ENCODE measurements at regions not wholly inside any gene's neighbourhood (a gene's known extent, or its start where the extent isn't known, plus 50 kb on each side); places are given as distances from the start of the nearest gene placed in this dataset.

GRCh38 chr5:87784879-87785495, 372.3 kb upstream of the CCNH start:
- TF ChIP-seq CTCF (IDR thresholded peaks at IDR 0.05; ENCODE audit: borderline replicate concordance, control extremely low read depth, extremely low read depth, insufficient read depth, missing control alignments) = no peak
- no peak for DNase-seq (ENCODE audit: low spot score)
- in situ Hi-C loops (cut with MboI; ENCODE audit: low sequenced_read_pairs, unreplicated experiment) = loop anchor here (10.0 kb wide), 1 partner anchor 900 kb away; no protein-coding TSS in a partner anchor

DNA sequence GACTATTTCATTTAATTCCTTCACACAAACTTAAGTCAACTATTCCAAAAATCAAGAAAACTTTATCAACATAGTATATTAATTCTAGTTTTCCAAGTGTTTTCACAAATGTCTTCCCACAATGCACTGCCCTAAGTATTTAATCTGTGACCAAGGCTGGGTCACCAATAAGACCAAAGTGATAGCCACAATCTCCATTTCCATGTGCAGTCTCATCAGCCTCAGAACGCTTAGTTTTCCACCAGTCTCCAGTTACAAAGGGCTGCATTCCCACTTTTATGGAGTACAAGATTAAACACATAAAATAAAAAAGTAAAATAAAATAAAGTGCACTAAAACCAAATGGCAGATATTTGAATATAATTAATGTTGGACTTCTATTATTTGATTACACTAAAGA, 371.6 kb upstream of the CCNH start:
- in situ Hi-C loops (cut with MboI; ENCODE audit: low sequenced_read_pairs, unreplicated experiment) = loop anchor here (10.0 kb wide), 1 partner anchor 900 kb away; no protein-coding TSS in a partner anchor
- no peak for TF ChIP-seq CTCF (IDR thresholded peaks at IDR 0.05; ENCODE audit: borderline replicate concordance, control extremely low read depth, extremely low read depth, insufficient read depth, missing control alignments)
- DNase-seq (ENCODE audit: low spot score) = no peak

DNA sequence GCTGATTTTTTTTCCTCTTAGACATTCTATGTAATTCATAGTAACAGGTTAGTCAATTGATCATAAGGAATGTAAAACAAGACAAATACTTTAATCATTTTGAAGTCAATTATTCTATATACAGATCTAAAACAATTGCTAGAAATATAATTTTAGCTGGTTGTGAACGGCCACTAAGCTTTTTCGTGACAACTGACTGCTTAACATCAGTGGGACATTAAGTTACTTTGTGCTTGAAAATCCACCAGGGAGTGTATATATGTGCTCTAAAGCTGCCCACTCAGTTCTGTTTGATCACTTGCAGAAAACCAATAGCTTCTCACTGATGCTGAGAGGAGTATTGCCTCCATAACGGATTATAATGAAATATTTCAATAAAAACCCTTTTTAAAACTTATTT, 370.2 kb upstream of the CCNH start:
- in situ Hi-C loops (cut with MboI; ENCODE audit: low sequenced_read_pairs, unreplicated experiment) = loop anchor here (10.0 kb wide), 1 partner anchor 902 kb away; no protein-coding TSS in a partner anchor
- no peak for DNase-seq (ENCODE audit: low spot score)
- TF ChIP-seq CTCF (IDR thresholded peaks at IDR 0.05; ENCODE audit: borderline replicate concordance, control extremely low read depth, extremely low read depth, insufficient read depth, missing control alignments) = no peak

DNA sequence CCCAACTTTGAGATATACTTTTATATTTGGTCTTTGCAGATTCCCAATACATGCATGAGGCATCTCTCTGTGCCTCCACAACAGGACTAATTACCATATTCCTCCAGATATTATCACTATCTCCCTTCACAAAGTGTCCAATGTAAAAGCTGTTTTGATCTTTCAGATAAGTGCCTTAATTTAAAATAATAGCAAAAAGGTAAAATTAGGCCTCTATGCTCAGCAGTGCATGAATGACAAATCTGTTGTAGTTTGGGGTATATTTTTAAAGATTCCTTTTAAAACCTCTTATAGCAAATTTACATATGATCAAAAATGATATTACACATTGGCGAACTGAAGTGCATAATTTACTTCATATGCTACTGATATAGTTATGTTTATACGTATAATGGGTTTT, 369.2 kb upstream of the CCNH start:
- no peak for TF ChIP-seq CTCF (IDR thresholded peaks at IDR 0.05; ENCODE audit: borderline replicate concordance, control extremely low read depth, extremely low read depth, insufficient read depth, missing control alignments)
- in situ Hi-C loops (cut with MboI; ENCODE audit: low sequenced_read_pairs, unreplicated experiment) = loop anchor here (10.0 kb wide), 1 partner anchor 903 kb away; no protein-coding TSS in a partner anchor
- DNase-seq (ENCODE audit: low spot score) = no peak

DNA sequence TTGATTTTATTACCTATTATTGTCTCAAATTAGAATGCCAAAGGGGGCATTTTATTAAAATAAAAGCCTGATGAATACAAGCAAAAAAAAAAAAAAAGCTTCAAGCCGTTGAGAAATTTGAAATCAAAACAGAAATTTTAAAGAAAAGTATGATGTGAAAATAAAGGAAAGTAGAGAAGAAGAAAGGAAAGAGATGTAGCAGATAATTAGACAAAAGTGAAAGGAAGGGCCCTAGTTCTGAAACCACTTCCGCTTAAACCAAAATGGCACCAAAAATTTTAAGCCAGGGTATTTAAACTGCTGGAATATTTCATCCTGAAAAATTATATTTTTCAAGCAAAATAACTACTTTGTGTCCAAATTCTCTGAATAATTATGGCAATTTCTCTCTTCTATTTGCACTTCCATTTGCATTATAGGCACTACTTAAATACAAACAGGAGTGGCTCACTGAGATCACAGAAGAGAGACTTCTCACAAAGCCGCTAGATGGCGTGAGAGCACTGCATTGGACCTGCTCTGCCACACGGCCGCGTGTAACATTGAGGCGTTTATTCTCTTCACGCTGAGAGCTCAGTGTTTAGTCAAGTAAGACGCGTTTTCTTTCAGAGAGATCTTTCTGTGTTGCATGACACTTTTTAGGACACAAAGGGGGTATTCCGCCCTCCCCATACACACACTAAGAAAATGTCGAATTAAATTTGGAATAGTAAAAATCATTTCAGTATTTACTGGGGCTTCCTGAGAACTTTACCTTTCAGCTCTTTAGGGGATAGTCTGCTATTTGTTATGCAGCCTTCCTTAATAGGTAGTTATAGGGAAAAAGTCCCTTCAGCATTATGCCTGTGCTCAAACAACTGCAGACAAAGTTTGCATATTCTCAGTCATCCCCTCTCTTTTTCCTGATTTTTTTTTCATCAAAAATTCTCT, 368.4 kb upstream of the CCNH start:
- peak; percentile 37 for DNase-seq (ENCODE audit: low spot score)
- peak; percentile 75 for TF ChIP-seq CTCF (IDR thresholded peaks at IDR 0.05; ENCODE audit: borderline replicate concordance, control extremely low read depth, extremely low read depth, insufficient read depth, missing control alignments)
- in situ Hi-C loops (cut with MboI; ENCODE audit: low sequenced_read_pairs, unreplicated experiment) = loop anchor here (10.0 kb wide), 1 partner anchor 904 kb away; no protein-coding TSS in a partner anchor

DNA sequence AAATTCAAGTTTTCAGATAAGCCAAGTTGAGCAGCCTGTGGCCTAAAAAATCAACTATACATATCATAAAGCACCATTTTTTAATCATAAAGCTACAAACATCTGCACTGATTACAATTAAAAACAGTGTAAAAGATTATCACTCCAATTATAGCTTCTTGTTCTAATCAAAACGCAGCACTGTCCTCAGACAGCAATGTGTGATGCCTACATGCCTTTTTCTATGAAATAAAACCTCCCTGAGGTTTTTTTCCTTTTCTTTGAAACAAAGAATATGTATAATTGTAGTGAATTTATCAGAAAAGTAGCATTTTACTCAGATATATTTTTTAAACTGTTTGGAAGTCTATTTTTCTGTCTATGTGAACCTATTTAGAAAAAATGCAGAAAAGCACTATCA, 366.1 kb upstream of the CCNH start:
- TF ChIP-seq CTCF (IDR thresholded peaks at IDR 0.05; ENCODE audit: borderline replicate concordance, control extremely low read depth, extremely low read depth, insufficient read depth, missing control alignments) = no peak
- in situ Hi-C loops (cut with MboI; ENCODE audit: low sequenced_read_pairs, unreplicated experiment) = no loop called here
- DNase-seq (ENCODE audit: low spot score) = no peak

Data from GM13976 (cell line).